B cell (primary cell): ENCODE measurements at regions not wholly inside any gene's neighbourhood (a gene's known extent, or its start where the extent isn't known, plus 50 kb on each side); places are given as distances from the start of the nearest gene placed in this dataset.
"Not testable (repeated sequence)": the region's sequence is repeated elsewhere in the genome, so short reads cannot be mapped to it uniquely, and the experiment has no call there.

ENCODE experiments used
- ATAC-seq: fragments of 200-7000 bp; cut with Tn5 transposase; one replicate; pipeline ENCODE4 v1.10.0; 2021; ENCODE audit warnings: low read depth, mild to moderate bottlenecking, moderate number of reproducible peaks, moderate library complexity
- CTCF ChIA-PET: fragments of 350-600 bp; sonication (Branson Sonifier 250); formaldehyde crosslinking; loops from one replicate; lab custom pipeline; 2021; ENCODE audit warnings: antibody characterized with exemption, inconsistent platforms; lab: Charles Lee
- POLR2A ChIA-PET: fragments of 350-600 bp; sonication (Branson Sonifier 250); formaldehyde crosslinking; loops from one replicate; lab custom pipeline; 2021; ENCODE audit warnings: antibody characterized with exemption; lab: Charles Lee
- DNase-seq: peaks from one replicate; pipeline ENCODE4 v3.0.0; 2013
- H2AFZ ChIP-seq: 2 replicates; pipeline ENCODE4 v1.6.1; 2012; ENCODE audit warnings: mild to moderate bottlenecking, low read depth, low read length; ENCODE audit not compliant: insufficient read depth, poor library complexity, severe bottlenecking
- H3K27ac ChIP-seq, 2 donors: 1 replicate in 1 of 2; 2 replicates in 1 of 2; pipeline ENCODE4 v1.5.1; 2012 to 2013; ENCODE audit warnings: low read length in 2 of 2, mild to moderate bottlenecking in 2 of 2, moderate library complexity in 1 of 2
- H3K27me3 ChIP-seq, 4 experiments: fragments of 200-600 bp in 1 of 4; sonication (generic) in 1 of 4; replicated peaks in 1 of 4; 1 replicate in 2 of 4; 2 replicates in 2 of 4; pipeline versions ENCODE4 v1.6.1 to v1.7.0; 2013 to 2016; ENCODE audit warnings: low read length in 3 of 4, mild to moderate bottlenecking in 2 of 4, mixed read lengths in 1 of 4, moderate library complexity in 1 of 4; ENCODE audit not compliant: insufficient read depth in 4 of 4, control insufficient read depth in 3 of 4; ENCODE audit errors: control extremely low read depth in 1 of 4
- H3K36me3 ChIP-seq, 2 experiments: replicated peaks in 1 of 2; 1 replicate in 1 of 2; 2 replicates in 1 of 2; pipeline versions ENCODE4 v1.6.1 to v1.7.1; 2013; ENCODE audit warnings: low read length in 1 of 2; ENCODE audit not compliant: insufficient read depth in 2 of 2, control insufficient read depth in 1 of 2; ENCODE audit errors: control extremely low read depth in 1 of 2, extremely low read depth in 1 of 2
- H3K4me1 ChIP-seq, 2 donors: fragments of 200-600 bp in 1 of 2; sonication (generic) in 1 of 2; 1 replicate in 1 of 2; 2 replicates in 1 of 2; pipeline versions ENCODE4 v1.5.1 to v1.6.1; 2013 to 2017; ENCODE audit warnings: low read length in 2 of 2; ENCODE audit not compliant: control insufficient read depth in 2 of 2, insufficient read depth in 2 of 2
- H3K4me2 ChIP-seq: replicated peaks from 2 replicates; pipeline ENCODE3; 2012; ENCODE audit warnings: mild to moderate bottlenecking, low read depth, low read length; ENCODE audit not compliant: poor library complexity, severe bottlenecking
- H3K4me3 ChIP-seq, 5 experiments: fragments of 200-600 bp in 1 of 5; sonication (generic) in 1 of 5; 1 replicate in 3 of 5; 2 replicates in 2 of 5; pipeline versions ENCODE4 v1.5.1 to v1.7.0; 2011 to 2016; ENCODE audit warnings: low read length in 4 of 5, mild to moderate bottlenecking in 4 of 5, low read depth in 2 of 5, control low read depth in 1 of 5, moderate library complexity in 1 of 5; ENCODE audit not compliant: insufficient read depth in 1 of 5; ENCODE audit errors: control extremely low read depth in 1 of 5, extremely low read depth in 1 of 5
- H3K79me2 ChIP-seq: fragments of 200-600 bp; sonication (generic); one replicate; pipeline ENCODE4 v1.6.0; 2016; ENCODE audit warnings: low read length; ENCODE audit not compliant: control insufficient read depth, insufficient read depth
- H3K9ac ChIP-seq: fragments of 200-600 bp; sonication (generic); 2 replicates; pipeline ENCODE4 v1.6.1; 2017; ENCODE audit warnings: mild to moderate bottlenecking, low read length, moderate library complexity
- H3K9me3 ChIP-seq, 3 donors: one replicate each; pipeline versions ENCODE4 v1.6.1 to v1.7.1; 2013; ENCODE audit warnings: low read length in 2 of 3; ENCODE audit not compliant: control insufficient read depth in 2 of 3, insufficient read depth in 1 of 3; ENCODE audit errors: control extremely low read depth in 1 of 3
- H4K20me1 ChIP-seq: 2 replicates; pipeline ENCODE4 v1.6.0; 2012; ENCODE audit warnings: mild to moderate bottlenecking, low read length; ENCODE audit not compliant: insufficient read depth, control insufficient read depth, poor library complexity, severe bottlenecking
- H3K27ac Mint-ChIP-seq: one replicate; pipeline ENCODE4 v1.8.0; 2021; ENCODE audit warnings: mixed read lengths
- H3K27me3 Mint-ChIP-seq: one replicate; pipeline ENCODE4 v1.8.0; 2021; ENCODE audit warnings: mixed read lengths
- H3K4me1 Mint-ChIP-seq: one replicate; pipeline ENCODE4 v1.8.0; 2021; ENCODE audit warnings: mixed read lengths
- H3K4me3 Mint-ChIP-seq: one replicate; pipeline ENCODE4 v1.8.0; 2021; ENCODE audit warnings: mixed read lengths
- H3K9me3 Mint-ChIP-seq: one replicate; pipeline ENCODE4 v1.8.0; 2022; ENCODE audit warnings: mixed read lengths; ENCODE audit not compliant: insufficient read depth
- WGBS: methylation state at CpG from one replicate; pipeline ENCODE4 v1.1.5; 2013; ENCODE audit warnings: missing lambda C conversion rate; ENCODE audit not compliant: insufficient coverage; 5-methylcytosine and 5-hydroxymethylcytosine counted together
- intact Hi-C: fragments of 100-400 bp; cut with micrococcal nuclease; formaldehyde crosslinking; loops from one replicate; pipeline ENCODE4 v1.10.0; 2022

DNA sequence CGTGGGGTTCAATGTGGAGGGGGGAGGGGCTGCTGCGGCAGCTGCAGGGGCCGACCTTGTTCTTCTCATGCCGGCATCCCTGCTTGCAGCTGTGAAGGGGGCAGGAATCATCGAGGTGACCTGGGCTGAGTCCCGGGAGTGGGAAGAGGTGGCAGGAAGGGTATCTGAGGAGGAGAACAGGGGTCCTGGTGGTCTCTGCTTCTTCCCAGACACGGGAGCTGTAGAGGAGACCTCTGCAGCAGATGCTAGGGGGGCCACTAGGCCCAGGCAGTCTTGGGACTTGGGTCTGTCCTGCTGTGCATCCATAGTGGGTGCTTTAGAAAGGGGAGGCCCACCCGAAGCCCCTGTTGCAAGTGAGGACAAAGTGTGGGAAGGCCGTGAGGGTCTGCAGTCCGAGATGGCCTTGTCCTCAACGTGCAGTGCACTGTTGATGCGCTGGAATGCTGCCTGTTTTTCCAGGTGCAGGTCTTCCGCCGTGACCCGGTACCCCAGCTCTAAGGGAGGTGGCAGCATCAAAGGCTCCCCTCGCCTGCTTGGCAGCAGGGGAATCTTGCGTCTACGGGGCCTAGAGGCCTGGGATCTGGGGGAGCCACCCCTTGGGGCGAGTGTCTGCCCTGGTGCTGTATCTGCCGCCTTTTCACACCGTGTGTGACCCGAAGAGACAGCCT, 1370.0 kb downstream of the CDH12 start:
- H3K9ac ChIP-seq, H3K27me3 Mint-ChIP-seq, H4K20me1 ChIP-seq, H3K4me3 ChIP-seq, intact Hi-C loops, ATAC-seq, H3K36me3 ChIP-seq, H3K4me1 ChIP-seq, H3K27ac ChIP-seq, H3K4me2 ChIP-seq, H3K79me2 ChIP-seq, H3K4me1 Mint-ChIP-seq, CTCF ChIA-PET, H3K4me3 Mint-ChIP-seq, H3K27me3 ChIP-seq, H3K27ac Mint-ChIP-seq, H3K9me3 ChIP-seq, POLR2A ChIA-PET, DNase-seq, H2AFZ ChIP-seq, H3K9me3 Mint-ChIP-seq: not testable (repeated sequence)
- WGBS, result 98% methylated on average over 18 of the region's 22 CpGs

DNA sequence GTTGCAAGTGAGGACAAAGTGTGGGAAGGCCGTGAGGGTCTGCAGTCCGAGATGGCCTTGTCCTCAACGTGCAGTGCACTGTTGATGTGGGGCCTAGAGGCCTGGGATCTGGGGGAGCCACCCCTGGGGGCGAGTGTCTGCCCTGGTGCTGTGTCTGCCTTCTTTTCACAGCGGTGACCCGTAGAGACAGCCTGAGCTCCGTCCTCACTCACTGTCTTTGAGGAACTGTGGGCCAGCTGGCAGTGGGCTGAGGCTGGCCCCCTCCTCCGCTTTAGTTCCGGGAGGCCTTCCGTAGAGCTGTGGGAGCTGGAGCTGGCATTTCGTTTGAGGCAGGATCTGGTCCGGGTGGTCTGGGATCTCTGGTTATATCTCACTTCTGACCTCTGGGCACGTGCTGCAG, 1370.6 kb downstream of the CDH12 start:
- H3K4me1 ChIP-seq, H3K9ac ChIP-seq, H3K79me2 ChIP-seq, H3K9me3 Mint-ChIP-seq, CTCF ChIA-PET, H3K4me3 Mint-ChIP-seq, DNase-seq, intact Hi-C loops, H3K27ac ChIP-seq, H3K4me1 Mint-ChIP-seq, H3K27me3 ChIP-seq, H4K20me1 ChIP-seq, ATAC-seq, H2AFZ ChIP-seq, H3K4me3 ChIP-seq, H3K27ac Mint-ChIP-seq, POLR2A ChIA-PET, H3K9me3 ChIP-seq, H3K27me3 Mint-ChIP-seq, H3K4me2 ChIP-seq, H3K36me3 ChIP-seq: not testable (repeated sequence)
- WGBS, result 97% methylated on average over 12 of the region's 13 CpGs

DNA sequence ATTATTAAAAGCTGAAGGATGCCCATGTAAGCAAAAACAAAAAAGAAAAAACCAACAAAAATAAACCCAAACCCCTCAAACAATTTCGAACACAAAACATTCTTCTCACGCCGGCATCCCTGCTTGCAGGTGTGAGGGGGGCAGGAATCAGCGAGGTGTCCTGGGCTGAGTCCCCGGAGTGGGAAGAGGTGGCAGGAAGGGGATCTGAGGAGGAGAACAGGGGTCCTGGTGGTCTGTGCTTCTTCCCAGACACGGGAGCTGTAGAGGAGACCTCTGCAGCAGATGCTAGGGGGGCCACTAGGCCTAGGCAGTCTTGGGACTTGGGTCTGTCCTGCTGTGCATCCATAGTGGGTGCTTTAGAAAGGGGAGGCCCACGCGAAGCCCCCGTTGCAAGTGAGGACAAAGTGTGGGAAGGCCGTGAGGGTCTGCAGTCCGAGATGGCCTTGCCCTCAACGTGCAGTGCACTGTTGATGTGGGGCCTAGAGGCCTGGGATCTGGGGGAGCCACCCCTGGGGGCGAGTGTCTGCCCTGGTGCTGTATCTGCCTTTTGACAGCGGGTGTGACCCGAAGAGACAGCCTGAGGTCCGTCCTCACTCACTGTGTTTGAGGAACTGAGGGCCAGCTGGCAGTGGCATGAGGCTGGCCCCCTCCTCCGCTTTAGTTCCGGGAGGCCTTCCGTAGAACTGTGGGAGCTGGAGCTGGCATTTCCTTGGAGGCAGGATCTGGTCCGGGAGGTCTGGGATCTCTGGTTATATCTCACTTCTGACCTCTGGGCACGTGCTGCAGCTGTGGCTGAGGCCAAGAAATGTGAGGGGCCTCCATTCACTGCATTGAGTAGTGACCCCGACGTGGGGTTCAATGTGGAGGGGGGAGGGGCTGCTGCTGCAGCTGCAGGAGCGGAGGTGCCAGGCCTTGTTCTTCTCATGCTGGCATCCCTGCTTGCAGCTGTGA, 1371.5 kb downstream of the CDH12 start:
- H3K9me3 Mint-ChIP-seq, H3K4me2 ChIP-seq, CTCF ChIA-PET, H3K27ac ChIP-seq, H3K9me3 ChIP-seq, POLR2A ChIA-PET, H3K4me1 ChIP-seq, H3K4me3 ChIP-seq, DNase-seq, H3K36me3 ChIP-seq, H2AFZ ChIP-seq, H3K4me1 Mint-ChIP-seq, H3K9ac ChIP-seq, H3K27me3 ChIP-seq, H3K4me3 Mint-ChIP-seq, H4K20me1 ChIP-seq, ATAC-seq, H3K27me3 Mint-ChIP-seq, intact Hi-C loops, H3K27ac Mint-ChIP-seq, H3K79me2 ChIP-seq: not testable (repeated sequence)
- WGBS, result 98% methylated on average over 20 of the region's 24 CpGs

GRCh38 chr5:21480054-21480453, 1373.1 kb downstream of the CDH12 start:
- H3K9me3 Mint-ChIP-seq, H3K4me1 Mint-ChIP-seq, H3K9me3 ChIP-seq, H3K27me3 ChIP-seq, H3K4me3 ChIP-seq, H4K20me1 ChIP-seq, H3K27me3 Mint-ChIP-seq, H3K79me2 ChIP-seq, intact Hi-C loops, CTCF ChIA-PET, POLR2A ChIA-PET, DNase-seq, H3K9ac ChIP-seq, H3K4me1 ChIP-seq, H2AFZ ChIP-seq, H3K27ac Mint-ChIP-seq, ATAC-seq, H3K4me3 Mint-ChIP-seq, H3K4me2 ChIP-seq, H3K27ac ChIP-seq, H3K36me3 ChIP-seq: not testable (repeated sequence)
- WGBS, result 100% methylated on average over 1 of the region's 4 CpGs
